K562 (cell line): ENCODE measurements at regions not wholly inside any gene's neighbourhood (a gene's known extent, or its start where the extent isn't known, plus 50 kb on each side); places are given as distances from the start of the nearest gene placed in this dataset.

Experiments used
- ATAC-seq: fragments of 200-7000 bp; cut with Tn5 transposase; 3 replicates; pipeline ENCODE4 v1.9.1; 2020; ENCODE audit warnings: moderate library complexity
- BruUV-seq: library from RNA; stranded (reverse); fragments of 400-500 nt; replicated peaks from 2 replicates; lab custom pipeline; 2021; lab: Mats Ljungman, UMichigan
- CTCF ChIA-PET: fragments of 300-600 bp; formaldehyde crosslinking; extraction: SDS; loops from one replicate; lab custom pipeline; 2021; ENCODE audit warnings: low intra/inter-chr PET ratio; lab: Yijun Ruan, JAX
- POLR2A ChIA-PET: fragments of 300-600, 350-650 bp; sonication (Branson Sonifier 250); formaldehyde crosslinking; extraction: SDS; loops from one replicate; lab custom pipeline; 2021; ENCODE audit warnings: antibody characterized with exemption, inconsistent platforms; lab: Yijun Ruan, JAX
- DNase-seq, 4 experiments: peaks; one replicate each; pipeline versions ENCODE4 v3.0.0 to v3.0.0-alpha.2; 2011 to 2018; ENCODE audit warnings: low spot score in 3 of 4, mixed read lengths in 3 of 4; ENCODE audit errors: extremely low read depth in 1 of 4
- FAIRE-seq: peaks from 2 replicates; lab custom pipeline; 2011; peaks lifted over from hg19 to GRCh38; lab: Jason Lieb, UNC
- H2AFZ ChIP-seq: 2 replicates; pipeline ENCODE4 v1.6.0; 2011; ENCODE audit warnings: low read depth, low read length, control low read depth, inconsistent platforms
- H3K27ac ChIP-seq: fragments of 200-600 bp; 3 replicates; pipeline ENCODE4 v1.8.0; 2011; ENCODE audit warnings: low read depth, mild to moderate bottlenecking, control low read depth, inconsistent platforms, low read length, moderate library complexity, mixed read lengths; ENCODE audit errors: extremely low read depth
- H3K27me3 ChIP-seq, 2 experiments: fragments of 300-600 bp in 1 of 2; 2 replicates in 1 of 2; 3 replicates in 1 of 2; pipeline versions ENCODE4 v1.6.0 to v1.8.0; 2011; ENCODE audit warnings: inconsistent platforms in 2 of 2, low read length in 2 of 2, mild to moderate bottlenecking in 1 of 2, mixed read lengths in 1 of 2, moderate library complexity in 1 of 2; ENCODE audit not compliant: control insufficient read depth in 2 of 2, insufficient read depth in 2 of 2
- H3K36me3 ChIP-seq: fragments of 300-600 bp; 3 replicates; pipeline ENCODE4 v1.8.0; 2011; ENCODE audit warnings: mild to moderate bottlenecking, low read length, inconsistent platforms; ENCODE audit not compliant: control insufficient read depth, insufficient read depth
- H3K4me1 ChIP-seq, 2 experiments: fragments of 200-600 bp in 1 of 2; replicated peaks in 1 of 2; 2 replicates in 1 of 2; 3 replicates in 1 of 2; pipeline versions ENCODE4 v1.5.1 to v1.8.0; 2011; ENCODE audit warnings: inconsistent platforms in 2 of 2, low read length in 2 of 2, mild to moderate bottlenecking in 1 of 2, mixed read lengths in 1 of 2, moderate library complexity in 1 of 2; ENCODE audit not compliant: control insufficient read depth in 2 of 2, insufficient read depth in 2 of 2
- H3K4me2 ChIP-seq: 2 replicates; pipeline ENCODE4 v1.6.1; 2011; ENCODE audit warnings: low read length, control low read depth, inconsistent platforms, mixed read lengths; ENCODE audit not compliant: insufficient read depth
- H3K4me3 ChIP-seq: fragments of 200-600 bp; sonication (generic), shearing (Covaris generic); 2 replicates; pipeline ENCODE4 v1.5.1; 2016; ENCODE audit warnings: control low read depth, inconsistent platforms
- H3K79me2 ChIP-seq: fragments of 200-600 bp; 3 replicates; pipeline ENCODE4 v1.8.0; 2011; ENCODE audit warnings: low read length, inconsistent platforms; ENCODE audit not compliant: control insufficient read depth, insufficient read depth
- H3K9ac ChIP-seq, 2 experiments: 2 replicates each; pipeline versions ENCODE4 v1.6.0 to v1.6.1; 2011; ENCODE audit warnings: low read depth in 2 of 2, low read length in 2 of 2, control low read depth in 1 of 2, inconsistent platforms in 1 of 2, mild to moderate bottlenecking in 1 of 2, mixed read lengths in 1 of 2; ENCODE audit not compliant: insufficient read depth in 1 of 2
- H3K9me1 ChIP-seq: one replicate; pipeline ENCODE4 v1.6.0; 2011; ENCODE audit warnings: inconsistent platforms, mild to moderate bottlenecking, low read length, moderate library complexity; ENCODE audit not compliant: control insufficient read depth, insufficient read depth
- H3K9me3 ChIP-seq: replicated peaks from 2 replicates; pipeline ENCODE4 v1.5.1; 2011; ENCODE audit warnings: low read depth, low read length, inconsistent platforms; ENCODE audit not compliant: control insufficient read depth, insufficient read depth
- H4K20me1 ChIP-seq: replicated peaks from 2 replicates; pipeline ENCODE4 v1.6.1; 2011; ENCODE audit warnings: low read length, inconsistent platforms, mixed read lengths; ENCODE audit not compliant: control insufficient read depth, insufficient read depth
- ARID2 ChIP-seq: fragments of 450-650 bp; IDR thresholded peaks from 2 replicates; pipeline ENCODE4 v1.6.1; 2017; ENCODE audit warnings: antibody characterized with exemption, mild to moderate bottlenecking
- ATF2 ChIP-seq: sonication (generic); formaldehyde crosslinking; IDR thresholded peaks from 2 replicates; pipeline ENCODE4 v1.8.1; 2022; ENCODE audit warnings: missing genetic modification reagents
- CREBBP ChIP-seq: IDR thresholded peaks from one replicate; pipeline ENCODE4 v1.6.1; 2012; ENCODE audit warnings: low read depth, mild to moderate bottlenecking, control low read depth, inconsistent platforms, low read length
- ESRRA ChIP-seq: fragments of 450-650 bp; IDR thresholded peaks from 2 replicates; pipeline ENCODE4 v1.6.1; 2014; ENCODE audit warnings: low read depth, mild to moderate bottlenecking, moderate library complexity, borderline replicate concordance
- MED1 ChIP-seq: sonication (generic); formaldehyde crosslinking; IDR thresholded peaks from 2 replicates; pipeline ENCODE4 v1.8.1; 2023; ENCODE audit warnings: missing genetic modification reagents, borderline replicate concordance
- NCOA2 ChIP-seq, 2 experiments: fragments of 450-650 bp; IDR thresholded peaks; 2 replicates each; pipeline ENCODE4 v1.6.1; 2018; ENCODE audit warnings: mild to moderate bottlenecking in 2 of 2, moderate library complexity in 1 of 2; ENCODE audit not compliant: partially characterized antibody in 2 of 2
- NFRKB ChIP-seq: fragments of 450-650 bp; IDR thresholded peaks from 2 replicates; pipeline ENCODE4 v1.6.1; 2016; ENCODE audit warnings: low read depth
- PTBP1 ChIP-seq: fragments of 200-400 bp; formaldehyde crosslinking; IDR thresholded peaks from 2 replicates; pipeline ENCODE4 v1.6.1; 2017; ENCODE audit warnings: low read depth, low read length
- RBM34 ChIP-seq: fragments of 200-400 bp; formaldehyde crosslinking; IDR thresholded peaks from 2 replicates; pipeline ENCODE4 v1.6.1; 2018; ENCODE audit warnings: low read length, borderline replicate concordance; ENCODE audit not compliant: insufficient read depth
- SAP30 ChIP-seq: fragments of 200-600 bp; sonication (generic); IDR thresholded peaks from 2 replicates; pipeline ENCODE4 v1.6.1; 2012; ENCODE audit warnings: borderline replicate concordance, low read depth, mild to moderate bottlenecking, moderate library complexity, low read length, control low read depth, inconsistent platforms; ENCODE audit not compliant: insufficient read depth, poor library complexity, severe bottlenecking
- THAP7 ChIP-seq: fragments of 250-450 bp; sonication (Bioruptor Pico); IDR thresholded peaks from 2 replicates; pipeline ENCODE4 v1.5.0; 2021
- ZNF311 ChIP-seq: fragments of 250-450 bp; sonication (Bioruptor Pico); IDR thresholded peaks from 2 replicates; pipeline ENCODE4 v1.4.0; 2020; ENCODE audit warnings: mild to moderate bottlenecking, moderate library complexity
- WGBS: fragments of 100-300 bp; shearing (Covaris generic); methylation state at CpG from one replicate; pipeline ENCODE4 v1.1.6; 2016; ENCODE audit warnings: low coverage, mixed read lengths; ENCODE audit not compliant: insufficient coverage; ENCODE audit errors: missing lambda C conversion rate; 5-methylcytosine and 5-hydroxymethylcytosine counted together
- in situ Hi-C: fragments of 300-500 bp; cut with MboI; formaldehyde crosslinking; loops from 4 replicates; pipeline ENCODE4 v1.15.0; 2018; ENCODE audit warnings: inconsistent platforms, mixed read lengths
- intact Hi-C: fragments of 100-400 bp; cut with micrococcal nuclease; formaldehyde crosslinking; loops from 2 replicates; pipeline ENCODE4 v1.14.2; 2022
- TF ChIP-seq, protein P1 (sequence below): fragments of 250-450 bp; sonication (Bioruptor Pico); IDR thresholded peaks from 2 replicates; pipeline ENCODE4 v1.4.0; 2020

DNA sequence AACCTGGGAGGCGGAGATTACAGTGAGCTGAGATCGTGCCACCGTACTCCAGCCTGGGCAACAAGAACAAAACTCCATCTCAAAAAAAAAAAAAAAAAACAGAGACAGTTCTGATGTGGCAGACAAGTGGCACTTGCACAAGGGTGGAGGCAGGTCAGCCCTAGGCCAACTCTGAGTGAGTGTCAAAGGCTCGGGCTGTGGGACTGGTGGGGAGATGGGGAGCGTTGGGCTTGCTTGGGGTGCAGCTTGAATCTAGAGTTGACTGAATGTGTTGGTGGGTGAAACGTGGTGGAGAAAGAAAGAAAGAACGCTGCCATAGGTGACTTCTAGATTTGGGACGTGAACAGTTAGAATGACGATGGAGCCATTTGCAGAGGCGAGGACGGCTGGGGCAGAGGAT lies 121.3 kb upstream of the SPACA7 start:
- ChIA-PET CTCF (no interaction called here), POLR2A (no interaction called here)
- H3K9me3 ChIP-seq = no peaks in the 10 kb centered on the region
- H3K4me3 ChIP-seq = no peak overlapping the region
- BruUV-seq = no TSS peak
- DNase-seq (no peak), FAIRE-seq (no peak), ATAC-seq (no peak)
- H3K9me1 ChIP-seq = no peaks in the 10 kb centered on the region
- H3K9ac ChIP-seq = no peak overlapping the region
- in situ Hi-C loops = no loop called here
- 0% methylated on average over 6 of the region's 11 CpGs for whole genome bisulfite sequencing
- peaks cover 3 to 54% of the 10 kb centered on the region in 2 experiments; a peak in 3 of 5 replicates for H3K27me3 ChIP-seq
- H3K36me3 ChIP-seq = no peaks in the 10 kb centered on the region
- no peak overlapping the region for H3K27ac ChIP-seq
- H3K4me2 ChIP-seq = no peak overlapping the region
- TF ChIP-seq PTBP1 = no peak
- TF ChIP-seq RBM34 = no peak
- no peak for TF ChIP-seq CREBBP
- H3K4me1 ChIP-seq = no peaks in the 10 kb centered on the region
- no peaks in the 10 kb centered on the region for H3K79me2 ChIP-seq
- no peak overlapping the region for H2AFZ ChIP-seq
- no peaks in the 10 kb centered on the region for H4K20me1 ChIP-seq
- intact Hi-C loops = no loop called here

DNA sequence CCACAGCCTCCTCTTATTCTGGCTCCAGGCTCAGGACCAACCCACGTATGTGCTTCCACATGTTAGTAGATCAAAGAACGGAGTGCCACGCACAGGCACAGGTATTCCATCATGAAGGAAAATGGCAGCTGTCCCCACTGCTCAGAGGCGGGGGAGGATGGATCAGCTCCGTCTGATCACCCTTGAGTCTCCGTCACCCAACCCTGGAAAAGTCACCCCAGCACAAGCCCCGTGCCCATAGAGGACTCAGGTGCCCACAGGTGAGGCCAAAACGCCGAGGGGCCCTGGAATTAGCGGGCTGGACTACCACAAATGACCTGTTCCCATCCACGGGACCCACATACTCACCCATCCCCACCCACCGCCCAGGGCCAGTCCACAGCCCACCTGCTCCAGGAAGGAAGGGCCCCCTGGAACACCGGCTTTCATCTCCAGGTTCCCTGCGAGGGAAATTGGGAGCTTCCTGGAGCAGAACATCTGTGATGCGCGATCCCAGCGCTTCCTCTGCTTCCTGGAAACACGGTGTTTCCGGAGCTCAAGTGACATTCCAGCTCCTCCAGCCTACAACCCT lies 120.5 kb upstream of the SPACA7 start:
- H3K4me3 ChIP-seq = no peak overlapping the region
- H3K9me1 ChIP-seq = no peaks in the 10 kb centered on the region
- FAIRE-seq = no peak
- H4K20me1 ChIP-seq = no peaks in the 10 kb centered on the region
- no peaks in the 10 kb centered on the region for H3K79me2 ChIP-seq
- BruUV-seq = no TSS peak
- ChIA-PET POLR2A (no interaction called here), CTCF (no interaction called here)
- H3K4me1 ChIP-seq = no peaks in the 10 kb centered on the region
- H3K9me3 ChIP-seq = no peaks in the 10 kb centered on the region
- in situ Hi-C loops = no loop called here
- no peak overlapping the region for H2AFZ ChIP-seq
- H3K27ac ChIP-seq = no peak overlapping the region
- H3K9ac ChIP-seq = no peak overlapping the region
- no peak for DNase-seq
- H3K27me3 ChIP-seq = peaks cover 3 to 46% of the 10 kb centered on the region in 2 experiments; a peak in 3 of 5 replicates
- WGBS = 0% methylated on average over 6 of the region's 19 CpGs
- intact Hi-C loops = no loop called here
- no peak for ATAC-seq
- H3K36me3 ChIP-seq = no peaks in the 10 kb centered on the region
- H3K4me2 ChIP-seq = no peak overlapping the region
- TF ChIP-seq THAP7 (no peak), MED1 (CRISPR knock-in tag) (no peak), ATF2 (CRISPR knock-in tag) (no peak), SAP30 (no peak), ZNF311 (no peak), NFRKB (no peak), ESRRA (no peak), ARID2 (no peak), NCOA2 (IDR thresholded peaks at IDR 0.05; ENCODE audit: partially characterized antibody in 2 of 2) (no peak)
- TF ChIP-seq, protein P1, sequence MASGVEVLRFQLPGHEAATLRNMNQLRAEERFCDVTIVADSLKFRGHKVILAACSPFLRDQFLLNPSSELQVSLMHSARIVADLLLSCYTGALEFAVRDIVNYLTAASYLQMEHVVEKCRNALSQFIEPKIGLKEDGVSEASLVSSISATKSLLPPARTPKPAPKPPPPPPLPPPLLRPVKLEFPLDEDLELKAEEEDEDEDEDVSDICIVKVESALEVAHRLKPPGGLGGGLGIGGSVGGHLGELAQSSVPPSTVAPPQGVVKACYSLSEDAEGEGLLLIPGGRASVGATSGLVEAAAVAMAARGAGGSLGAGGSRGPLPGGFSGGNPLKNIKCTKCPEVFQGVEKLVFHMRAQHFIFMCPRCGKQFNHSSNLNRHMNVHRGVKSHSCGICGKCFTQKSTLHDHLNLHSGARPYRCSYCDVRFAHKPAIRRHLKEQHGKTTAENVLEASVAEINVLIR (CRISPR knock-in tag) = no peak
